ENCODE measurements at regions not wholly inside any gene's neighbourhood (a gene's known extent, or its start where the extent isn't known, plus 50 kb on each side); places are given as distances from the start of the nearest gene placed in this dataset.
A peak's percentile ranks its signal among the peaks of the same experiment; 100 is the strongest.

DNA sequence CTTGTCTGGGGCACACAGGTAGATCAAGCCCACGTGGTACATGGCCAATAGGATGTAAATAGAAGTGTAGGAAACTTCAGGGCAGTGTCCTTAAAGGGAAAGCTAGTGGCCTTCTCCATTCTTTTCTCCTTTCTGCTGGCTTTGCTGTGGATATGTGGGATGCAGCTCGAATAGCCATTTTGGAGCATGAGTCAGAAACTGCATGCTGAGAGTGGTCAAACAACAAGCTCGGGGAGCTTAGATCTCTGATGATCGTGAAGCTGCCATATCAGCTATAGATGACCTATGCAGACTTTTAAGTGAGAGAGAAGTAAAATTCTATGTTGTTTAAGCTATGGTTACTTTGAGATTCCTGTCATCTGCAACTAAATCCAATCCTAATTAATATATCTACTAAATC is 241.3 kb upstream of the DAAM1 start:
- CTCF ChIA-PET (ENCODE audit: partially characterized antibody) = interaction anchor here (0.6 to 1.9 kb wide), 10 partner anchors 9 to 270 kb away, joined by 3 to 7 read pairs (median 4); no protein-coding TSS in a partner anchor
- Histone ChIP-seq H3K4me3 (ENCODE audit: extremely low read depth in 1 of 4, insufficient read depth in 2 of 4, low read depth in 3 of 4, low read length in 4 of 4) (no peak overlapping the region), H3K79me2 (ENCODE audit: control insufficient read depth in 1 of 2, insufficient read depth in 2 of 2, low read length in 2 of 2) (no peaks in the 10 kb centered on the region), H3K4ac (replicated peaks; ENCODE audit: insufficient read length, low read depth, low read length) (no peak overlapping the region), H4K8ac (ENCODE audit: extremely low read depth, insufficient read depth, low read length) (no peak overlapping the region), H3K4me2 (ENCODE audit: insufficient read depth in 1 of 2, low read depth in 2 of 2, low read length in 2 of 2) (no peak overlapping the region), H3K18ac (ENCODE audit: extremely low read depth, low read length) (no peak overlapping the region), H4K5ac (ENCODE audit: insufficient read length, low read depth, low read length) (no peak overlapping the region), H2AK5ac (ENCODE audit: low read depth, low read length) (no peak overlapping the region), H3K36me3 (ENCODE audit: control insufficient read depth in 2 of 4, insufficient read depth in 4 of 4, low read length in 3 of 4) (no peaks in the 10 kb centered on the region), H3K79me1 (ENCODE audit: low read depth, low read length) (no peaks in the 10 kb centered on the region), H3K14ac (ENCODE audit: insufficient read length) (no peak overlapping the region), H2AFZ (ENCODE audit: low read length) (0 out of 2 replicates have a peak overlapping the region, but pooled peaks have one; percentile 51), H4K91ac (replicated peaks; ENCODE audit: insufficient read length, low read length) (no peak overlapping the region), H3K56ac (replicated peaks; ENCODE audit: insufficient read length, low read depth, low read length) (no peak overlapping the region), H2BK5ac (ENCODE audit: low read depth, low read length) (no peak overlapping the region), H2BK15ac (ENCODE audit: low read length) (no peak overlapping the region), H3K23me2 (ENCODE audit: low read depth, low read length) (no peaks in the 10 kb centered on the region), H2BK12ac (ENCODE audit: low read depth, low read length) (no peak overlapping the region), H3K9ac (replicated peaks in 1 of 4; ENCODE audit: extremely low read depth in 1 of 4, low read depth in 3 of 4, low read length in 3 of 4) (no peak overlapping the region), H3K27me3 (replicated peaks in 1 of 4; ENCODE audit: control insufficient read depth in 3 of 4, extremely low read depth in 1 of 4, insufficient read depth in 3 of 4, low read length in 3 of 4) (no peaks in the 10 kb centered on the region), H2BK120ac (replicated peaks; ENCODE audit: low read depth, low read length) (no peak overlapping the region), H3K9me3 (ENCODE audit: insufficient read depth in 2 of 2, low read depth in 1 of 2, low read length in 1 of 2) (peaks cover 0 to 4% of the 10 kb centered on the region in 2 experiments; a peak in 1 of 4 replicates), H3K4me1 (replicated peaks in 1 of 4; ENCODE audit: control insufficient read depth in 3 of 4, insufficient read depth in 4 of 4, low read length in 3 of 4) (peaks cover 0 to 5% (median 0%) of the 10 kb centered on the region in 4 experiments; a peak in 2 of 7 replicates), H4K20me1 (replicated peaks in 1 of 2; ENCODE audit: control insufficient read depth in 1 of 2, insufficient read depth in 2 of 2, low read length in 2 of 2) (no peaks in the 10 kb centered on the region), H2BK20ac (ENCODE audit: low read length) (no peak overlapping the region), H3K23ac (ENCODE audit: insufficient read length) (no peak overlapping the region), H3K27ac (ENCODE audit: low read depth, low read length) (no peak overlapping the region)
- 91% methylated on average over 4 of the region's 4 CpGs; no CpG with 5 or more reads in 1 of the 2 experiments for WGBS, 2 experiments (ENCODE audit: extremely low coverage in 1 of 2, insufficient coverage in 1 of 2, insufficient read length in 1 of 2, insufficient replicate concordance in 2 of 2, low coverage in 1 of 2, low lambda C conversion rate in 2 of 2, missing lambda C conversion rate in 1 of 2)
- FAIRE-seq (no peak), DNase-seq (ENCODE audit: low read depth in 1 of 2, low spot score in 2 of 2) (no peak)
- POLR2A ChIA-PET (ENCODE audit: partially characterized antibody) = no interaction called here
